HG02588 (cell line): ENCODE measurements at regions not wholly inside any gene's neighbourhood (a gene's known extent, or its start where the extent isn't known, plus 50 kb on each side); places are given as distances from the start of the nearest gene placed in this dataset.
"Not testable (repeated sequence)": the region's sequence is repeated elsewhere in the genome, so short reads cannot be mapped to it uniquely, and the experiment has no call there.

ENCODE experiments used
- ATAC-seq: cut with Tn5 transposase; IDR thresholded peaks from one replicate; pipeline ENCODE4 v1.9.1; 2021; ENCODE audit warnings: mild to moderate bottlenecking, moderate library complexity; ENCODE audit not compliant: unreplicated experiment

GRCh38 chr3:55297706-55298105, 189.4 kb downstream of the WNT5A start:
- no peak for ATAC-seq

GRCh38 chr3:55297245-55297644, 189.9 kb downstream of the WNT5A start:
- no peak for ATAC-seq

DNA sequence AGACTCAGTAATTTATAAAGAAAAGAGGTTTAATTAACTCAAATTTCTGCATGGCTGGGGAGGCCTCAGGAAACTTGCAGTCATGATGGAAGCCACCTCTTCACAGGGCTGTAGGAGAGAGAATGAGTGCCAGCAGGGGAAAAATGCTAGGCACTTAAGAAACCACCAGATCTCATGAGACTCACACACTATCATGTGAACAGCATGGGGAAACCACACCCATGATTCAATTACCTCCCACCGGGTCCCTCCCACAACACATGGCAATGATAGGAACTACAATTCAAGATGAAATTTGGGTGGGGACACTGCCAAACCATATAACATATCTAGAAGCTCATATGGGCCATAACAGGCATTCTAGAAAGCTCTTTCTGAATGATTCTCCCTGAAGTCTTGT, 190.3 kb downstream of the WNT5A start:
- ATAC-seq, result no peak

DNA sequence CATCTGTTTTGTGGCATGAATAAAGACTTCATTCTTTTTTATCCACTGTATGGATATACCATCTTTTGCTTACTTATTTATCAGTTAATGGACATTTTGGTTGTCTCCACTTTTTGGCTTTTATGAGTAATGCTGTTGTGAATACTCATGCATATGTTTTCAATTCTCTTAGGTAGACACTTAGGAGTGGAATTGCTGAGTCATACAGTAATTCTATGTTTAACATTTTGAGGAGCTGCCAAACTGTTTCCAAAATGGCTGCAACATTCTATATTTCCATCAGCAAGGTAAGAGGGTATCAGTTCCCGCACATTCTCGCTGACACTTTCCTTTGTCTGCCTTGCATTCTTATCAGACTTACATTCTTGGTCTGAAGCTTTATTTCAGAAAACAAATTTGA, 191.1 kb downstream of the WNT5A start:
- ATAC-seq, result no peak

- ATAC-seq, result no peak
These were observed 192.5 kb downstream of the WNT5A start for GRCh38 chr3:55294557-55294956.

GRCh38 chr3:55292360-55292759, 194.7 kb downstream of the WNT5A start:
- ATAC-seq, result no peak

GRCh38 chr3:55288657-55289056, 198.4 kb downstream of the WNT5A start:
- ATAC-seq, result no peak

- no peak for ATAC-seq
These were observed 200.4 kb downstream of the WNT5A start for GRCh38 chr3:55286693-55287092.

DNA sequence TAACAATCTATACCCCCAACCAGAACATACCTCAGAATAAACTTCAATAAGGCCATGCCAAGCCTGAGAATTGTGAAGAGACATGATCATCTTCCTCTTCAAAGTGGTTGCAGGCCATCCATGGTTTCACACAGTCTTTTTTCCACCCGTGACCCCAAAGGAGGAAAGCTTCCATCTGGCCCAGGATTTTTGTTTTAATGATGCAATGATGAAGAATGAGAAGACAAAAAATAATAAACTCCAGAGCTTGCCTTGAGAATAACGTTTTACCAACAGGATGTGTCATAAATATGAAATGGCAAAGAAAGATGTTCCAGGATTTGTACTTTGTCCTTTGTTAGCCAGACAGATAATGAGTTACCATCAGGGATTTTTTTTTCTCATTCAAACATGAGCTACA, 201.9 kb downstream of the WNT5A start:
- ATAC-seq, result no peak

DNA sequence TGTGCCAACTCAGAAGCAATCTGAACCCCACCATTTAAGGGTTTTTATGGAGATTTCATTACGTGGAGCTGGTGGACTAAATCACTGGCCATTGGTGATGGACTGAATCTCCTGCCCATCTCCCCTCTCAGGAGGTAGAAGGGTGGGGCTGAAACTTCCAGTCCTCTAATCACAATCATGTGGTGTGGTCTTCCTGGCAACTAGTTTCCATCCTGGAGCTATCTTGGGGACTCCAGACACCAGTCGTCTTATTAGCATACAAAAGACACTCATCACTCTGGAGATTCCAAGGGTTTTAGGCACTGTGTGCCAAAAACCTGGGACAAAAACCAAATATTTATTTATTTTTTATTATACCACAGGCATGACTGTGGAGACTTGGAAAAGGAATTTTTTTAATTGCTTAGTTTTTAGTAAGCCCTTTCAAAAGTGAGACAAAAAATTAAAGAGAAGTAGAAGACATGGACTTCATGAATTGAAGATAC, 203.6 kb downstream of the WNT5A start:
- no peak for ATAC-seq

GRCh38 chr3:55282994-55283393, 204.1 kb downstream of the WNT5A start:
- ATAC-seq, result no peak

DNA sequence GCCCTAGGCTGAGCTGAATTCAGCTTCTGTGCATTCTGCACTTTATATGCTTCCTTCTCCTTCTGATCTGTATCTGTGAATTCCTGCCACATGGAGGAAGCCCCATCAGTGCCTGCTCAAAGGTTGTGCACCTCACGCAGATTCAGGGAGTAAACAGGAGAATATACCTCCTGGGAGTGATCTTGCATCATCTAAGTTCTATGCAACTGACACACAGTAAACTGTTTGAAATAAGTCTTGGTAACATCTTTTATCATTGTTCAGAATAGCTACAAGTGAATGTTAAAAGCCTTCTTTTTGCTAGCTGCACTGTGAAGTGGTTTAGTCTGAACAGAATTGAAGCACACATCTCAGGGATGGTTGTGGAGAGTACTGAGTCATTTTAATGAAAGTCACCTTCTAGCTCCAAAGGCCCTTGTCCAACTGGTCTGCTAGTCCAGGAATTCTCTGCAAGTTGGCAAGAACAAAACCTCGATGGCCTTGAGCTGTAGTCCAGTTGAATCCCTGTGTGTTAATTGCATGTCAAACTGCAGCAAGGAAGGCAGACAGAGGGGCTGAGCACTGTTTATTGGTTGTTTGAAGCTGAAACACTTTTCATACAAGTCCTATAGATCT, 215.0 kb downstream of the WNT5A start:
- no peak for ATAC-seq

DNA sequence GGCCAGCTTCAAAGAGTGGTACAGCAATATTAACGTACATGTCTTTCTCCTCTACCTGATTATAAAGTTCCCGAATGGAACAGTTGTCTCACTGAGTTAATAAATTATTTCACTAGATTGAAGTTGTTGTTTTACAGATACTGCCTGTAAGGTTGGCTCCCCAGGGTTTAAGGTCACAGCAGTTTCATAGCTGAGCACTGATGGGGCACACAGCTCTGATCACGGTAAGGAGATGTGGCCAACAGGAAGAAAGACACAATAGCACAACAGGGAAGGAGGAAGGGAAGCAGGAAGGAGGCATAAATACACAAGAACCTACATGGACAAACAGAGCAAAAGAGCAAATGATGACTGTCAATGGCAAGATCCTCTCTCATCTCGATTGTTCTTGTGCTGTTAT, 215.6 kb downstream of the WNT5A start:
- ATAC-seq, result no peak

DNA sequence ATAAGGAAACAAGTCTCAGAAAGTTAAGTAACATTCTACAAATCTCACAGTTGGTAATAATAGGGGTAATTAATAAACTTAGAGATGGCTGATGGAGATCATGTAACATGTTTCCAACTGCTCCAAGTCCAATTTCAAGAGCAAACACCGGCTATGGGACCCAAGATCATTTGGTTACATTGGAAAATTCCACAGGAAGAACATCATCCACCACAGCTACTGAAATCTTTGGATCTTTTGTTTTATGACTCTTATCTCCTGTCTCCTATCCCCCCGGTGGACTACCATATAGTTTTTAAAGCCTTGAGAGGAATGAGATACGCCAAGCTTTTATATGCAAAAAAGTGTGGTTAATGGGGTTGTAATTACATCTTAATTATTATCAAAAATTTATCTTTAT, 216.1 kb downstream of the WNT5A start:
- ATAC-seq, result no peak

GRCh38 chr3:55269636-55270035, 217.5 kb downstream of the WNT5A start:
- ATAC-seq, result no peak

DNA sequence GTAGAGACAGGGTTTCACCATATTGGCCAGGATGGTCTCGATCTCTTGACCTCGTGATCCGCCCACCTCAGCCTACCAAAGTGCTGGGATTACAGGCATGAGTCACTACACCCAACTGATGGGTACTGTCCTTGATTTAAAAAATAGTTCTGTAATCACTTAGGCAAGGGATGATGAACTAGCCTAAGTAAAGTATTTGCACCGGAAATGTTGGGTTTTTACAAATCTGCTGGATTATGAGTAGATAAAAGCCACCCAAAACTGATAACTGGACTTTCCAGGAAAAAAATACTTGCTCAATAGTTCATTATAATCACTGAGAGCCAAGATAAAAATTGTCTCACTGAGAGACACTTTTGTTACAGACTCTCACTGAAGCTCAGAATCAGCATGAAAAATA, 218.0 kb downstream of the WNT5A start:
- ATAC-seq, result no peak

- no peak for ATAC-seq
These were observed 219.7 kb downstream of the WNT5A start for GRCh38 chr3:55267206-55267930.

- ATAC-seq, result no peak
These were observed 222.2 kb downstream of the WNT5A start for GRCh38 chr3:55264919-55265318.

DNA sequence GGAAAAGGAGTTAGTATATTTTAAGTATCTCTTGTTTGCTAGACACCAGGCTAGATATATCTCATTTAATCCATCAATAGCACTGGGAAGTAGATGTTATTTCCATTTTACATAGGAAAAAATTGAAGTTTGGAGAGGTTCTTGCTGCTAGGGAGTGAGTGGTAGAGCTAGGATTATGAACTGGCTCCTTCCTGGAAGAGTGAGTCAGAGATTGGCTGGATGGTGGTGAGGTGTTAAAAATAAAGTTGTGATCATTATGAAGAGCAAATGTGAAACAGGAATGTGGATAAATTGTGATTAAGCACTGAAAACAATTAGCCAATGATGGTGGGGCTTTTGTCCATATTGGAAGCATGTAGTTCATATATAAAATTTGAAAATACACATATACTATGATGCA, 234.2 kb downstream of the WNT5A start:
- no peak for ATAC-seq

DNA sequence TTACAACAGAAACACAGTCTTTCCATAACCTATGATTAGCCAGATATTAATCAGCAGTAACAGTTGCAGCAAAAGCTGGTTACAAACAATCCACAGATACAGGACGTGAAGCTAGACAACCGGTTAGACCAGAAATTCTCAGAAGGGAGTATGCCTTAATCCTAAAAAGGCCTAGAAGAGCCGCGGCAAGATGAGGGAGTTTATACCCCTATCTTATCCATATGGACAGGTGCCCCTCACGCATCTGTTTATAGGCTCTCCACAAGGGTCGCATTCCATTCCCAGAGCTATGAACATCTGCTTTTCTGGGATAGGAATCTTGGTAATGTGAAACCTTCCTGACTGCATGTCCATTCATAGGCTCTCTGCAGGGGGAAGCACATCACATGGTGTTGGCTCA, 237.9 kb downstream of the WNT5A start:
- not testable (repeated sequence) for ATAC-seq

DNA sequence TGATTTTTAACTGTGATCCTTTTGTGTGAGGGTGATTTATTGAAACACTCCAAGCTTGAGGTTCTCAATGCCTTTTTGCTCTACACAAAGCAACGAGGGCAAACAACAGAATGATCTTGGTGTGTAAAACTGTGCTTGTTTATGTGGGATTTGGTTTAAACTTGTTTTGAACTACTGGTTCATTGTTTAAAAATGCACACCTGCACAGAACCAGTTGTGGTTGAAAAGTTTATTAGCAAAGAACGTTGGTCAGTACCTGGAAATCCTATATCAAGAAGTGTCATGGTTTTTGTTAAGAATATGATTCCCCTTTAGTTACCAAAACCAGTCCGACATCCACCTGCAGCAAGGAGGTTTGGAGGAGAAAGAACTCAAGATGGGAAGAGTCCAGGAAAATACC, 239.4 kb downstream of the WNT5A start:
- ATAC-seq, result no peak

GRCh38 chr3:55246033-55246432, 241.1 kb downstream of the WNT5A start:
- ATAC-seq, result no peak

GRCh38 chr3:55245351-55245750, 241.8 kb downstream of the WNT5A start:
- no peak for ATAC-seq
